Left lung (tissue), 4 donors: ENCODE measurements at regions not wholly inside any gene's neighbourhood (a gene's known extent, or its start where the extent isn't known, plus 50 kb on each side); places are given as distances from the start of the nearest gene placed in this dataset.
A peak's percentile ranks its signal among the peaks of the same experiment; 100 is the strongest.

Source experiments
- ATAC-seq: fragments of 200-7000 bp; cut with Tn5 transposase; one replicate; pipeline ENCODE4 v1.9.1; 2020; ENCODE audit warnings: moderate library complexity
- DNase-seq, 4 donors: peaks; one replicate each; pipeline ENCODE4 v3.0.0-alpha.2; 2013 to 2020
- H3K27ac ChIP-seq, 2 donors: fragments of 200-600 bp; sonication (generic) in 1 of 2; one replicate each; pipeline versions ENCODE4 v1.5.0 to v1.8.0; 2020 to 2021
- H3K27me3 ChIP-seq, 2 donors: fragments of 200-600 bp; sonication (generic) in 1 of 2; one replicate each; pipeline versions ENCODE4 v1.5.0 to v1.8.0; 2020 to 2021
- H3K36me3 ChIP-seq, 2 donors: fragments of 200-600 bp; sonication (generic) in 1 of 2; one replicate each; pipeline versions ENCODE4 v1.5.0 to v1.8.0; 2020 to 2021
- H3K4me1 ChIP-seq, 2 donors: fragments of 200-600 bp; one replicate each; pipeline ENCODE4 v1.8.0; 2021
- H3K4me3 ChIP-seq, 2 donors: fragments of 200-600 bp; sonication (generic) in 1 of 2; one replicate each; pipeline versions ENCODE4 v1.5.0 to v1.8.0; 2020 to 2021; ENCODE audit warnings: mild to moderate bottlenecking in 1 of 2
- H3K9me3 ChIP-seq, 2 donors: fragments of 200-600 bp; sonication (generic) in 1 of 2; one replicate each; pipeline versions ENCODE4 v1.5.0 to v1.8.0; 2020 to 2021
- intact Hi-C, 2 donors: fragments of 100-400 bp; cut with DNase I; formaldehyde crosslinking; loops; one replicate each; pipeline versions ENCODE4 v1.11.2 to v1.14.2; 2022
- TF ChIP-seq, protein P1 (sequence below), 2 donors: fragments of 200-600 bp; sonication (generic) in 1 of 2; IDR thresholded peaks; one replicate each; pipeline versions ENCODE4 v1.5.0 to v1.8.0; 2021; ENCODE audit warnings: antibody characterized with exemption in 2 of 2
- donor health status: DM: no; HTN: yes; CAD: no.
- donor health status: DM: no; HTN: no; CAD: no.

- H3K27ac ChIP-seq: peak overlapping the region in 1 of 2 donors; percentile 62
- H3K27me3 ChIP-seq: no peaks in the 10 kb centered on the region
- peak; percentile 17 for ATAC-seq
- TF ChIP-seq, protein P1, sequence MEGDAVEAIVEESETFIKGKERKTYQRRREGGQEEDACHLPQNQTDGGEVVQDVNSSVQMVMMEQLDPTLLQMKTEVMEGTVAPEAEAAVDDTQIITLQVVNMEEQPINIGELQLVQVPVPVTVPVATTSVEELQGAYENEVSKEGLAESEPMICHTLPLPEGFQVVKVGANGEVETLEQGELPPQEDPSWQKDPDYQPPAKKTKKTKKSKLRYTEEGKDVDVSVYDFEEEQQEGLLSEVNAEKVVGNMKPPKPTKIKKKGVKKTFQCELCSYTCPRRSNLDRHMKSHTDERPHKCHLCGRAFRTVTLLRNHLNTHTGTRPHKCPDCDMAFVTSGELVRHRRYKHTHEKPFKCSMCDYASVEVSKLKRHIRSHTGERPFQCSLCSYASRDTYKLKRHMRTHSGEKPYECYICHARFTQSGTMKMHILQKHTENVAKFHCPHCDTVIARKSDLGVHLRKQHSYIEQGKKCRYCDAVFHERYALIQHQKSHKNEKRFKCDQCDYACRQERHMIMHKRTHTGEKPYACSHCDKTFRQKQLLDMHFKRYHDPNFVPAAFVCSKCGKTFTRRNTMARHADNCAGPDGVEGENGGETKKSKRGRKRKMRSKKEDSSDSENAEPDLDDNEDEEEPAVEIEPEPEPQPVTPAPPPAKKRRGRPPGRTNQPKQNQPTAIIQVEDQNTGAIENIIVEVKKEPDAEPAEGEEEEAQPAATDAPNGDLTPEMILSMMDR (IDR thresholded peaks at IDR 0.05): no peak
- intact Hi-C loops: no loop called here
- no peak for DNase-seq
- H3K4me1 ChIP-seq: no peaks in the 10 kb centered on the region
- no peak overlapping the region for H3K4me3 ChIP-seq
- H3K36me3 ChIP-seq: no peaks in the 10 kb centered on the region
- no peaks in the 10 kb centered on the region for H3K9me3 ChIP-seq
Measured at GRCh38 chr18:25805939-25806338, 284.5 kb downstream of the SS18 start.

DNA sequence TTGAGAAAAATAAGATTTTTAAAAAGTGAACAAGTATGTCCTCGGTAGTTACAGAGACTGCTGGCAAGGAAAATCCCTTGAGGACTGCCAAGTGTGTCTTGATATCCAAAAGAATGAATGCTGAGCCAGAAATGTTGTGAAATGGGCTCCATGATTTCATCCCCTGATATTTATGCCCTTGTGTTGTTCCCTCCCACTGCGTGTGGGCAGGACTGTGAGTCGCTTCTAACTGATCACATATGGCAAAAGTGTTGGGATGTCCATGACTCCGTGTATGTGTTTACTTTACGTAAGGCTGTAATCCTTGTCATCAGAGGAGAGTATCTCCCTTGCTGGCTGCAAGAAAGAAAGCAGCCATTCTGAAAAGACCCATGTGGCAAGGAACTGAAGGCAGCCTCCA is 285.1 kb downstream of the SS18 start:
- H3K9me3 ChIP-seq: no peaks in the 10 kb centered on the region
- DNase-seq (peak in 2 of 4 donors; percentile 74 to 88), ATAC-seq (peak; percentile 78)
- TF ChIP-seq, protein P1 (IDR thresholded peaks at IDR 0.05): no peak
- H3K27me3 ChIP-seq: no peaks in the 10 kb centered on the region
- H3K4me3 ChIP-seq: no peak overlapping the region
- no peaks in the 10 kb centered on the region for H3K36me3 ChIP-seq
- H3K4me1 ChIP-seq: no peaks in the 10 kb centered on the region
- intact Hi-C loops: no loop called here
- peak overlapping the region in 1 of 2 donors; percentile 62 for H3K27ac ChIP-seq

GRCh38 chr18:25799231-25799630 is 291.2 kb downstream of the SS18 start:
- ATAC-seq (no peak), DNase-seq (no peak)
- no peaks in the 10 kb centered on the region for H3K4me1 ChIP-seq
- H3K36me3 ChIP-seq: no peaks in the 10 kb centered on the region
- intact Hi-C loops: no loop called here
- no peaks in the 10 kb centered on the region for H3K9me3 ChIP-seq
- TF ChIP-seq, protein P1 (IDR thresholded peaks at IDR 0.05): no peak
- no peaks in the 10 kb centered on the region for H3K27me3 ChIP-seq
- no peak overlapping the region for H3K4me3 ChIP-seq
- no peak overlapping the region for H3K27ac ChIP-seq

DNA sequence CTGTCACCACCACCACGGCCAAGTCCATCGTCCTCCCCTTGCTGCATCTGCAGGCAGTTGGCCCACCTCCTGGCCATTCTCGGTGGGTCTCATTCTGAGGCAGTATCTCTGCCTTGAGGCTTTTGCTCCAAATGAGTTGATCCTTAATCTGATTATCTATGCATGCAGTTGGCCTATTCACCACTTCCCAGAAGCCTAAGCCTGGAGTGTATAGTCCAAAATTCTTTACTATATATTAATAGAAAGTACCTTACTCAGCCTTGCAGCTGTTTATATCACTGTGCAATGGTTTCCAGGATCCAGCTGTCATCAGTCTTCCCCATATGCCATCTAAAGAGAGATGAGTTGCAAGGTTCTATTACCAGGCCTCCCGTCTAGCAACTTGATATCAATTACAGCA is 292.4 kb downstream of the SS18 start:
- H3K36me3 ChIP-seq: no peaks in the 10 kb centered on the region
- no peak overlapping the region for H3K27ac ChIP-seq
- H3K9me3 ChIP-seq: no peaks in the 10 kb centered on the region
- no peaks in the 10 kb centered on the region for H3K27me3 ChIP-seq
- ATAC-seq: no peak
- no peak overlapping the region for H3K4me3 ChIP-seq
- DNase-seq: no peak
- no peaks in the 10 kb centered on the region for H3K4me1 ChIP-seq
- intact Hi-C loops: no loop called here
- TF ChIP-seq, protein P1 (IDR thresholded peaks at IDR 0.05): no peak

DNA sequence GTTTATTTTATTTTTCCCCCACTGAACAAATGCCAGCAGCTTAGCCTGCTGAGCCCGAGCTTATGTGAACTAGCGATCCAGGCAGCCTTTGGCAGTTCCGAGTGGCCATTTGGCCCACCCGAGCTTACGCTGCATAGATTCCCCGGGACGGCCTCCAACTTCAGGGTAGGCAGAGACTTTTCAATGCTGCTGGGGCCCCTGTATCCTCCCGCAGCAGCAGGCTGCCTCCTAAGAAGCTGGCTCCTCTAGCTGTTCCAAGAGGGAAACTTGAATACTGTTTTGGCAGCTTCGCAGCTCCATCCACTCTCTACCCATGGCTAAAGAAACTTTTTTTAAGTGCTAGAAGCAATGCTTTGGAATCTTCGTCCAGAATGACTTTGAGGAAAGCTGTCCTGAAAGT is 295.2 kb downstream of the SS18 start:
- H3K27ac ChIP-seq: no peak overlapping the region
- H3K4me1 ChIP-seq: no peaks in the 10 kb centered on the region
- H3K4me3 ChIP-seq: no peak overlapping the region
- intact Hi-C loops: no loop called here
- H3K27me3 ChIP-seq: no peaks in the 10 kb centered on the region
- ATAC-seq (no peak), DNase-seq (peak in 2 of 4 donors; percentile 20 to 45)
- no peaks in the 10 kb centered on the region for H3K9me3 ChIP-seq
- TF ChIP-seq, protein P1 (IDR thresholded peaks at IDR 0.05): no peak
- H3K36me3 ChIP-seq: no peaks in the 10 kb centered on the region
